H9 (cell line): ENCODE measurements at regions not wholly inside any gene's neighbourhood (a gene's known extent, or its start where the extent isn't known, plus 50 kb on each side); places are given as distances from the start of the nearest gene placed in this dataset.

Source experiments
- DNase-seq: peaks from one replicate; pipeline ENCODE4 v3.0.0-alpha.2; 2017
- H2AFZ ChIP-seq: one replicate; pipeline ENCODE4 v1.6.1; 2013; ENCODE audit warnings: mild to moderate bottlenecking, low read length, control low read depth, moderate library complexity
- H2AK5ac ChIP-seq: 2 replicates; pipeline ENCODE4 v1.6.1; 2013; ENCODE audit warnings: low read length, control low read depth, mixed read lengths; ENCODE audit not compliant: insufficient read length
- H2BK120ac ChIP-seq: one replicate; pipeline ENCODE4 v1.6.1; 2013; ENCODE audit warnings: low read depth, mild to moderate bottlenecking, low read length, control low read depth, inconsistent platforms; ENCODE audit not compliant: poor library complexity, severe bottlenecking
- H2BK12ac ChIP-seq: 2 replicates; pipeline ENCODE4 v1.6.1; 2013; ENCODE audit warnings: low read length, control low read depth, mixed read lengths, low read depth; ENCODE audit not compliant: insufficient read length
- H2BK15ac ChIP-seq: 2 replicates; pipeline ENCODE4 v1.6.1; 2013; ENCODE audit warnings: low read depth, low read length, control low read depth
- H2BK20ac ChIP-seq: one replicate; pipeline ENCODE4 v1.6.1; 2013; ENCODE audit warnings: low read depth, mild to moderate bottlenecking, low read length, control low read depth, inconsistent platforms; ENCODE audit not compliant: poor library complexity, severe bottlenecking
- H2BK5ac ChIP-seq: 2 replicates; pipeline ENCODE4 v1.6.1; 2013; ENCODE audit warnings: low read length, control low read depth, mixed read lengths; ENCODE audit not compliant: insufficient read length
- H3K14ac ChIP-seq: 2 replicates; pipeline ENCODE4 v1.6.1; 2013; ENCODE audit warnings: low read length, control low read depth; ENCODE audit not compliant: insufficient read depth
- H3K18ac ChIP-seq: 2 replicates; pipeline ENCODE4 v1.6.1; 2013; ENCODE audit warnings: low read depth, mild to moderate bottlenecking, mixed read lengths, low read length, control low read depth; ENCODE audit not compliant: insufficient read length
- H3K23ac ChIP-seq: 2 replicates; pipeline ENCODE4 v1.6.1; 2013; ENCODE audit warnings: low read length, control low read depth, mixed read lengths, low read depth; ENCODE audit not compliant: insufficient read length
- H3K23me2 ChIP-seq: 2 replicates; pipeline ENCODE4 v1.6.1; 2013; ENCODE audit warnings: low read depth, mild to moderate bottlenecking, mixed read lengths, low read length, control low read depth; ENCODE audit not compliant: insufficient read length, poor library complexity, severe bottlenecking
- H3K27ac ChIP-seq: 2 replicates; pipeline ENCODE4 v1.5.1; 2013; ENCODE audit warnings: low read length, control low read depth, mixed read lengths, low read depth; ENCODE audit not compliant: insufficient read length
- H3K27me3 ChIP-seq: 2 replicates; pipeline ENCODE4 v1.6.1; 2013; ENCODE audit warnings: low read length, control low read depth, inconsistent platforms; ENCODE audit not compliant: insufficient read depth
- H3K4ac ChIP-seq: 2 replicates; pipeline ENCODE4 v1.6.1; 2013; ENCODE audit warnings: low read depth, mild to moderate bottlenecking, control low read depth, inconsistent platforms, low read length, moderate library complexity
- H3K4me1 ChIP-seq: 2 replicates; pipeline ENCODE4 v1.6.1; 2013; ENCODE audit warnings: low read length, control low read depth, inconsistent platforms; ENCODE audit not compliant: insufficient read depth
- H3K4me2 ChIP-seq: 2 replicates; pipeline ENCODE4 v1.6.1; 2013; ENCODE audit warnings: low read length, control low read depth, mixed read lengths; ENCODE audit not compliant: insufficient read length, insufficient read depth
- H3K56ac ChIP-seq: 2 replicates; pipeline ENCODE4 v1.6.1; 2013; ENCODE audit warnings: low read depth, mild to moderate bottlenecking, mixed read lengths, low read length, control low read depth; ENCODE audit not compliant: insufficient read length
- H3K79me1 ChIP-seq: 2 replicates; pipeline ENCODE4 v1.6.1; 2013; ENCODE audit warnings: low read depth, mild to moderate bottlenecking, moderate library complexity, low read length, control low read depth, inconsistent platforms; ENCODE audit not compliant: insufficient read depth, poor library complexity, severe bottlenecking
- H3K79me2 ChIP-seq: 2 replicates; pipeline ENCODE4 v1.6.1; 2013; ENCODE audit warnings: low read length, control low read depth, inconsistent platforms; ENCODE audit not compliant: insufficient read depth
- H3K9ac ChIP-seq: 2 replicates; pipeline ENCODE4 v1.6.1; 2013; ENCODE audit warnings: low read length, control low read depth, mixed read lengths; ENCODE audit not compliant: insufficient read length; ENCODE audit errors: extremely low read depth
- H3K9me3 ChIP-seq: one replicate; pipeline ENCODE4 v1.6.1; 2013; ENCODE audit warnings: low read depth, low read length, inconsistent platforms; ENCODE audit not compliant: control insufficient read depth
- H3T11ph ChIP-seq: one replicate; pipeline ENCODE4 v1.6.1; 2013; ENCODE audit warnings: mild to moderate bottlenecking, low read length, control low read depth, inconsistent platforms
- H4K20me1 ChIP-seq: one replicate; pipeline ENCODE4 v1.6.1; 2013; ENCODE audit not compliant: control insufficient read depth, insufficient read length, insufficient read depth
- H4K5ac ChIP-seq: 2 replicates; pipeline ENCODE4 v1.6.1; 2013; ENCODE audit warnings: low read depth, mild to moderate bottlenecking, mixed read lengths, low read length, control low read depth; ENCODE audit not compliant: insufficient read length
- H4K8ac ChIP-seq: replicated peaks from 2 replicates; pipeline ENCODE4 v1.6.1; 2013; ENCODE audit warnings: low read length, control low read depth, mixed read lengths, low read depth; ENCODE audit not compliant: insufficient read length
- H4K91ac ChIP-seq: 2 replicates; pipeline ENCODE4 v1.6.1; 2013; ENCODE audit warnings: low read depth, mild to moderate bottlenecking, moderate library complexity, mixed read lengths, low read length, control low read depth; ENCODE audit not compliant: insufficient read length
- H3K27ac Mint-ChIP-seq, 3 experiments: 2 replicates in 2 of 3; 3 replicates in 1 of 3; pipeline ENCODE4 v1.8.0; 2020 to 2021; ENCODE audit warnings: mixed read lengths in 3 of 3, mild to moderate bottlenecking in 1 of 3, moderate library complexity in 1 of 3
- H3K27me3 Mint-ChIP-seq: 2 replicates; pipeline ENCODE4 v1.8.0; 2021; ENCODE audit warnings: low read depth, mild to moderate bottlenecking, moderate library complexity, mixed read lengths
- H3K36me3 Mint-ChIP-seq, 3 experiments: 2 replicates in 2 of 3; 3 replicates in 1 of 3; pipeline ENCODE4 v1.8.0; 2020 to 2021; ENCODE audit warnings: low read depth in 3 of 3, mixed read lengths in 3 of 3; ENCODE audit not compliant: insufficient read depth in 1 of 3
- H3K4me1 Mint-ChIP-seq, 2 experiments: 2 replicates each; pipeline ENCODE4 v1.8.0; 2020; ENCODE audit warnings: mixed read lengths in 2 of 2
- H3K4me3 Mint-ChIP-seq, 2 experiments: 2 replicates in 1 of 2; 3 replicates in 1 of 2; pipeline ENCODE4 v1.8.0; 2020 to 2021; ENCODE audit warnings: mild to moderate bottlenecking in 2 of 2, mixed read lengths in 2 of 2, moderate library complexity in 1 of 2
- H3K9me3 Mint-ChIP-seq, 2 experiments: 2 replicates in 1 of 2; 3 replicates in 1 of 2; pipeline ENCODE4 v1.8.0; 2020; ENCODE audit warnings: mild to moderate bottlenecking in 2 of 2, mixed read lengths in 2 of 2, moderate library complexity in 1 of 2
- WGBS: extraction: QIAGEN DNeasy Blood & Tissue Kit; methylation state at CpG from one replicate; pipeline ENCODE4 v1.1.7; 2013; ENCODE audit warnings: missing lambda C conversion rate, low lambda C conversion rate, mixed read lengths; ENCODE audit not compliant: insufficient read length; ENCODE audit errors: extremely low coverage; 5-methylcytosine and 5-hydroxymethylcytosine counted together
- TF ChIP-seq, protein P1 (sequence below): fragments of 200-600 bp; sonication (generic); conservative IDR thresholded peaks from 3 replicates; pipeline ENCODE4 v1.8.0; 2021; ENCODE audit warnings: antibody characterized with exemption, mild to moderate bottlenecking

DNA sequence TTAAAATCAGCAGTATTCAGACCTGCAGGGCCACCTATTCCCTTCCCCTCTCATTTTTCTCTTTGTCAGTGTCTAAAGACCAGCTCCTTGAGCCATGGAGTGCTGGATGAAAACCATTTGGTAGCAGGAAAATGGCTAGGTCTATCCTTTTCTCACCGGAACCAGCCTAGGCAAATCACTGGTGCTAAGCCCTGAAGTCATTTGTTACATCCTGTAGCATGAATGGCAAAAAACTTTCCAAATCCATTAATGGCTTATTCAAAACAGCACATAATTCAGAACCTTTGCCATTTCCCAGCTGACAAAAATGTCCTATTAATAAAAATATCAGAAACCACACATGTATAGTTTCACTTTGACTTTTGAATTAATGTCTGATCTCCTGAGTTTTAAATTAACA, 209.5 kb upstream of the E2F8 start:
- Histone ChIP-seq H4K20me1 (no peaks in the 10 kb centered on the region), H3K27ac (no peak overlapping the region), H3K23me2 (no peaks in the 10 kb centered on the region), H2BK120ac (no peak overlapping the region), H4K91ac (no peak overlapping the region), H2AFZ (no peak overlapping the region), H2BK15ac (no peak overlapping the region), H2BK12ac (no peak overlapping the region), H4K5ac (no peak overlapping the region), H2BK20ac (no peak overlapping the region), H3K23ac (no peak overlapping the region), H3T11ph (no peak overlapping the region), H2AK5ac (no peak overlapping the region), H3K4ac (no peak overlapping the region), H3K79me1 (no peaks in the 10 kb centered on the region), H3K14ac (no peak overlapping the region), H3K4me2 (no peak overlapping the region), H3K79me2 (no peaks in the 10 kb centered on the region), H3K27me3 (no peaks in the 10 kb centered on the region), H3K9me3 (no peaks in the 10 kb centered on the region), H4K8ac (no peak overlapping the region), H3K9ac (no peak overlapping the region), H2BK5ac (no peak overlapping the region), H3K56ac (no peak overlapping the region), H3K18ac (no peak overlapping the region), H3K4me1 (no peaks in the 10 kb centered on the region; the same call in 1 of the 2 replicates)
- DNase-seq: no peak
- H3K4me1 Mint-ChIP-seq: peaks cover 10 to 18% of the 10 kb centered on the region in 2 experiments
- no peak overlapping the region for H3K4me3 Mint-ChIP-seq
- TF ChIP-seq, protein P1, sequence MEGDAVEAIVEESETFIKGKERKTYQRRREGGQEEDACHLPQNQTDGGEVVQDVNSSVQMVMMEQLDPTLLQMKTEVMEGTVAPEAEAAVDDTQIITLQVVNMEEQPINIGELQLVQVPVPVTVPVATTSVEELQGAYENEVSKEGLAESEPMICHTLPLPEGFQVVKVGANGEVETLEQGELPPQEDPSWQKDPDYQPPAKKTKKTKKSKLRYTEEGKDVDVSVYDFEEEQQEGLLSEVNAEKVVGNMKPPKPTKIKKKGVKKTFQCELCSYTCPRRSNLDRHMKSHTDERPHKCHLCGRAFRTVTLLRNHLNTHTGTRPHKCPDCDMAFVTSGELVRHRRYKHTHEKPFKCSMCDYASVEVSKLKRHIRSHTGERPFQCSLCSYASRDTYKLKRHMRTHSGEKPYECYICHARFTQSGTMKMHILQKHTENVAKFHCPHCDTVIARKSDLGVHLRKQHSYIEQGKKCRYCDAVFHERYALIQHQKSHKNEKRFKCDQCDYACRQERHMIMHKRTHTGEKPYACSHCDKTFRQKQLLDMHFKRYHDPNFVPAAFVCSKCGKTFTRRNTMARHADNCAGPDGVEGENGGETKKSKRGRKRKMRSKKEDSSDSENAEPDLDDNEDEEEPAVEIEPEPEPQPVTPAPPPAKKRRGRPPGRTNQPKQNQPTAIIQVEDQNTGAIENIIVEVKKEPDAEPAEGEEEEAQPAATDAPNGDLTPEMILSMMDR: no peak
- no peaks in the 10 kb centered on the region for H3K36me3 Mint-ChIP-seq
- H3K9me3 Mint-ChIP-seq: no peaks in the 10 kb centered on the region; a peak in 1 of 5 replicates
- peaks cover 7% of the 10 kb centered on the region for H3K27me3 Mint-ChIP-seq
- H3K27ac Mint-ChIP-seq: no peak overlapping the region
- no CpG with 5 or more reads among the region's 1 CpG for WGBS
